SK-N-SH (cell line): ENCODE measurements at regions not wholly inside any gene's neighbourhood (a gene's known extent, or its start where the extent isn't known, plus 50 kb on each side); places are given as distances from the start of the nearest gene placed in this dataset.

Source experiments
- CTCF ChIA-PET: fragments of 300-600, 350-600 bp; formaldehyde crosslinking; extraction: SDS; loops from one replicate; lab custom pipeline; 2021; lab: Yijun Ruan, JAX
- POLR2A ChIA-PET: fragments of 350-600 bp; sonication (Branson Sonifier 250); formaldehyde crosslinking; extraction: SDS; loops from one replicate; lab custom pipeline; 2020; ENCODE audit warnings: antibody characterized with exemption, inconsistent platforms; lab: Yijun Ruan, JAX
- DNase-seq: peaks from one replicate; pipeline ENCODE4 v3.0.0; 2012
- H2AFZ ChIP-seq: fragments of 200-600 bp; sonication (generic); 2 replicates; pipeline ENCODE4 v1.8.1; 2016; ENCODE audit warnings: antibody characterized with exemption, mild to moderate bottlenecking, low read depth
- H3F3A ChIP-seq: fragments of 200-600 bp; sonication (generic); replicated peaks from 2 replicates; pipeline ENCODE3; 2016; ENCODE audit warnings: antibody characterized with exemption, mild to moderate bottlenecking; ENCODE audit not compliant: insufficient read depth
- H3K27ac ChIP-seq, 2 experiments: fragments of 200-500 bp in 1 of 2; fragments of 200-600 bp in 1 of 2; sonication (Bioruptor generic) in 1 of 2; sonication (generic), shearing (Covaris generic) in 1 of 2; 2 replicates each; pipeline versions ENCODE4 v1.5.1 to v1.6.1; 2014 to 2016; ENCODE audit warnings: low read depth in 2 of 2, inconsistent platforms in 1 of 2, low read length in 1 of 2, mild to moderate bottlenecking in 1 of 2, mixed read lengths in 1 of 2
- H3K27me3 ChIP-seq: fragments of 200-600 bp; sonication (generic), shearing (Covaris generic); 2 replicates; pipeline ENCODE4 v1.6.1; 2016; ENCODE audit warnings: mixed run types; ENCODE audit not compliant: insufficient read depth
- H3K36me3 ChIP-seq, 2 experiments: fragments of 200-500 bp in 1 of 2; fragments of 200-600 bp in 1 of 2; sonication (Bioruptor generic) in 1 of 2; sonication (generic) in 1 of 2; replicated peaks in 1 of 2; 2 replicates each; pipeline versions ENCODE3 to v1.5.1; 2014 to 2016; ENCODE audit warnings: low read length in 1 of 2, mild to moderate bottlenecking in 1 of 2; ENCODE audit not compliant: insufficient read depth in 2 of 2, control insufficient read depth in 1 of 2
- H3K4me1 ChIP-seq, 2 experiments: fragments of 200-500 bp in 1 of 2; fragments of 200-600 bp in 1 of 2; sonication (Bioruptor generic) in 1 of 2; sonication (generic), shearing (Covaris generic) in 1 of 2; 2 replicates each; pipeline versions ENCODE4 v1.5.1 to v1.6.1; 2014 to 2016; ENCODE audit warnings: low read depth in 1 of 2, low read length in 1 of 2, mixed run types in 1 of 2; ENCODE audit not compliant: insufficient read depth in 2 of 2, control insufficient read depth in 1 of 2
- H3K4me2 ChIP-seq: fragments of 200-600 bp; sonication (generic), shearing (Covaris generic); 2 replicates; pipeline ENCODE4 v1.6.1; 2017; ENCODE audit warnings: mixed run types
- H3K4me3 ChIP-seq, 2 experiments: fragments of 200-500 bp in 1 of 2; fragments of 200-600 bp in 1 of 2; sonication (Bioruptor generic) in 1 of 2; sonication (generic), shearing (Covaris generic) in 1 of 2; 2 replicates each; pipeline versions ENCODE4 v1.5.1 to v1.8.1; 2014 to 2016; ENCODE audit warnings: low read depth in 2 of 2, inconsistent platforms in 1 of 2, low read length in 1 of 2, mild to moderate bottlenecking in 1 of 2, mixed read lengths in 1 of 2, moderate library complexity in 1 of 2
- H3K79me2 ChIP-seq: fragments of 200-600 bp; sonication (generic); 2 replicates; pipeline ENCODE4 v1.8.1; 2017; ENCODE audit warnings: mild to moderate bottlenecking; ENCODE audit not compliant: insufficient read depth
- H3K9ac ChIP-seq: fragments of 200-600 bp; sonication (generic); 2 replicates; pipeline ENCODE4 v1.6.1; 2017; ENCODE audit warnings: mixed run types
- H3K9me2 ChIP-seq: fragments of 200-600 bp; sonication (generic); 2 replicates; pipeline ENCODE4 v1.6.1; 2017; ENCODE audit warnings: mixed run types
- H3K9me3 ChIP-seq: fragments of 200-600 bp; sonication (generic); 2 replicates; pipeline ENCODE4 v1.6.1; 2017; ENCODE audit warnings: mixed run types, mild to moderate bottlenecking, moderate library complexity
- H4K20me1 ChIP-seq: fragments of 200-600 bp; sonication (generic); 2 replicates; pipeline ENCODE4 v1.6.1; 2017; ENCODE audit warnings: mild to moderate bottlenecking, mixed run types; ENCODE audit not compliant: insufficient read depth
- ELF1 ChIP-seq: IDR thresholded peaks from 2 replicates; pipeline ENCODE4 v1.4.0; 2012
- EZH2phosphoT487 ChIP-seq: fragments of 200-600 bp; sonication (generic); IDR thresholded peaks from 2 replicates; pipeline ENCODE4 v1.6.1; 2017; ENCODE audit warnings: low read depth, mixed run types, mild to moderate bottlenecking, antibody characterized with exemption, moderate library complexity, borderline replicate concordance
- FOSL2 ChIP-seq: IDR thresholded peaks from 2 replicates; pipeline ENCODE4 v1.4.0; 2012; ENCODE audit warnings: low read depth, mild to moderate bottlenecking, moderate library complexity, borderline replicate concordance
- GABPA ChIP-seq: IDR thresholded peaks from 2 replicates; pipeline ENCODE4 v1.4.0; 2012; ENCODE audit warnings: low read depth, mild to moderate bottlenecking
- GATA2 ChIP-seq: sonication (generic); formaldehyde crosslinking; IDR thresholded peaks from 2 replicates; pipeline ENCODE4 v1.5.0; 2020; ENCODE audit warnings: mild to moderate bottlenecking, missing genetic modification reagents
- JUND ChIP-seq: IDR thresholded peaks from 2 replicates; pipeline ENCODE4 v1.4.0; 2012
- NFIC ChIP-seq: IDR thresholded peaks from 2 replicates; pipeline ENCODE4 v1.4.0; 2012; ENCODE audit warnings: borderline replicate concordance
- NRF1 ChIP-seq: IDR thresholded peaks from 2 replicates; pipeline ENCODE4 v1.6.1; 2012; ENCODE audit warnings: low read depth, mild to moderate bottlenecking, low read length
- PBX3 ChIP-seq: IDR thresholded peaks from 2 replicates; pipeline ENCODE4; 2012
- RCOR1 ChIP-seq: fragments of 150-350 bp; IDR thresholded peaks from 2 replicates; pipeline ENCODE4 v1.6.1; 2017; ENCODE audit warnings: antibody characterized with exemption, low read length
- RFX5 ChIP-seq: IDR thresholded peaks from 2 replicates; pipeline ENCODE4 v1.6.1; 2012; ENCODE audit warnings: mild to moderate bottlenecking, improper control_type of control experiment, low read length
- RXRA ChIP-seq: IDR thresholded peaks from 2 replicates; pipeline ENCODE4 v1.4.0; 2012; ENCODE audit warnings: low read depth, mild to moderate bottlenecking, borderline replicate concordance
- TAF1 ChIP-seq: IDR thresholded peaks from 2 replicates; pipeline ENCODE4 v1.6.1; 2012; ENCODE audit warnings: low read depth, mild to moderate bottlenecking, low read length, moderate library complexity, borderline replicate concordance
- TCF12 ChIP-seq: IDR thresholded peaks from 2 replicates; pipeline ENCODE4 v1.4.0; 2012
- WGBS: methylation state at CpG from one replicate; pipeline ENCODE4 v1.1.6; 2017; ENCODE audit warnings: low lambda C conversion rate; 5-methylcytosine and 5-hydroxymethylcytosine counted together
- TF ChIP-seq, protein P1 (sequence below): IDR thresholded peaks from 2 replicates; pipeline ENCODE4 v1.4.0; 2012; ENCODE audit warnings: low read depth
- TF ChIP-seq, protein P2 (sequence below): fragments of 150-350 bp; IDR thresholded peaks from 2 replicates; pipeline ENCODE4 v1.6.1; 2016; ENCODE audit warnings: mild to moderate bottlenecking, low read depth, low read length
- TF ChIP-seq, protein P3 (sequence below): IDR thresholded peaks from 2 replicates; pipeline ENCODE4 v1.4.0; 2012; ENCODE audit warnings: low read depth, borderline replicate concordance
- TF ChIP-seq, protein P4 (sequence below): fragments of 200-600 bp; sonication (generic); IDR thresholded peaks from 2 replicates; pipeline ENCODE4 v1.6.1; 2017; ENCODE audit warnings: antibody characterized with exemption, mild to moderate bottlenecking, moderate library complexity
- TF ChIP-seq, protein P5 (sequence below): IDR thresholded peaks from 2 replicates; pipeline ENCODE4 v1.6.1; 2012; ENCODE audit warnings: mild to moderate bottlenecking, low read depth, low read length, moderate library complexity

DNA sequence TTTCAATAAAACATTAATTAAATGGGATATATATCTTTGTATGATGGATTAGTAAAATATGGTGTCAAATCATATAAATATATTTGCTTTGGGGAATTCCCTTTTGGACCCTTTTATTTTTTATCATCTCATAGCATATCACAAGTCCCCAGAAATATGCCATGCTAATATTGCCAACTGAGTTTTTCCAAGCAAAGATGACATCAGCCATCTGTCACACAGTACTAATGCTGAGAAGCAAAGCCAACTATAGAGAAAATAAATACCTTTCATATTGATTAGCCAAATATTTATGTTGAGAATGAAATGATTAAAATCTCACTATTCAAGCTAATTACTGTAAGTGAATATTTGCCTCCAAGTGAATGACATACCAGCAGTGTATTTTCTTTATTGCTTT lies 575.3 kb downstream of the ETV1 start:
- Histone ChIP-seq H4K20me1 (no peaks in the 10 kb centered on the region), H3K36me3 (no peaks in the 10 kb centered on the region), H3K9ac (no peak overlapping the region), H3K9me3 (no peaks in the 10 kb centered on the region), H3K4me3 (no peak overlapping the region), H3K9me2 (no peaks in the 10 kb centered on the region), H3K27me3 (no peaks in the 10 kb centered on the region), H2AFZ (no peak overlapping the region), H3K27ac (no peak overlapping the region), H3F3A (no peaks in the 10 kb centered on the region), H3K79me2 (no peaks in the 10 kb centered on the region), H3K4me1 (no peaks in the 10 kb centered on the region; a peak in 1 of 4 replicates), H3K4me2 (no peak overlapping the region)
- TF ChIP-seq JUND (no peak), TCF12 (no peak), NRF1 (no peak), FOSL2 (no peak), RXRA (no peak), RCOR1 (no peak)
- TF ChIP-seq, protein P1, sequence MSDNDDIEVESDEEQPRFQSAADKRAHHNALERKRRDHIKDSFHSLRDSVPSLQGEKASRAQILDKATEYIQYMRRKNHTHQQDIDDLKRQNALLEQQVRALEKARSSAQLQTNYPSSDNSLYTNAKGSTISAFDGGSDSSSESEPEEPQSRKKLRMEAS, result no peak
- DNase-seq, result no peak
- CTCF ChIA-PET, result interaction anchor here (1.9 kb wide), 1 partner anchor 18 kb away, joined by 5 read pairs; no protein-coding TSS in a partner anchor
- POLR2A ChIA-PET, result no interaction called here

GRCh38 chr7:13414661-13415107 lies 574.8 kb downstream of the ETV1 start:
- ChIA-PET POLR2A (no interaction called here), CTCF (interaction anchor here (1.9 kb wide), 1 partner anchor 18 kb away, joined by 5 read pairs; no protein-coding TSS in a partner anchor)
- TF ChIP-seq, protein P2, sequence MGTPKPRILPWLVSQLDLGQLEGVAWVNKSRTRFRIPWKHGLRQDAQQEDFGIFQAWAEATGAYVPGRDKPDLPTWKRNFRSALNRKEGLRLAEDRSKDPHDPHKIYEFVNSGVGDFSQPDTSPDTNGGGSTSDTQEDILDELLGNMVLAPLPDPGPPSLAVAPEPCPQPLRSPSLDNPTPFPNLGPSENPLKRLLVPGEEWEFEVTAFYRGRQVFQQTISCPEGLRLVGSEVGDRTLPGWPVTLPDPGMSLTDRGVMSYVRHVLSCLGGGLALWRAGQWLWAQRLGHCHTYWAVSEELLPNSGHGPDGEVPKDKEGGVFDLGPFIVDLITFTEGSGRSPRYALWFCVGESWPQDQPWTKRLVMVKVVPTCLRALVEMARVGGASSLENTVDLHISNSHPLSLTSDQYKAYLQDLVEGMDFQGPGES, result no peak
- TF ChIP-seq NFIC (no peak), TAF1 (no peak), JUND (no peak), RXRA (no peak), RCOR1 (no peak), NRF1 (no peak), GABPA (no peak), EZH2phosphoT487 (no peak), ELF1 (no peak), RFX5 (no peak), PBX3 (no peak), GATA2 (CRISPR knock-in tag) (no peak), TCF12 (no peak)
- TF ChIP-seq, protein P3, sequence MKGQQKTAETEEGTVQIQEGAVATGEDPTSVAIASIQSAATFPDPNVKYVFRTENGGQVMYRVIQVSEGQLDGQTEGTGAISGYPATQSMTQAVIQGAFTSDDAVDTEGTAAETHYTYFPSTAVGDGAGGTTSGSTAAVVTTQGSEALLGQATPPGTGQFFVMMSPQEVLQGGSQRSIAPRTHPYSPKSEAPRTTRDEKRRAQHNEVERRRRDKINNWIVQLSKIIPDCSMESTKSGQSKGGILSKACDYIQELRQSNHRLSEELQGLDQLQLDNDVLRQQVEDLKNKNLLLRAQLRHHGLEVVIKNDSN, result no peak
- TF ChIP-seq, protein P1, result no peak
- TF ChIP-seq, protein P4, sequence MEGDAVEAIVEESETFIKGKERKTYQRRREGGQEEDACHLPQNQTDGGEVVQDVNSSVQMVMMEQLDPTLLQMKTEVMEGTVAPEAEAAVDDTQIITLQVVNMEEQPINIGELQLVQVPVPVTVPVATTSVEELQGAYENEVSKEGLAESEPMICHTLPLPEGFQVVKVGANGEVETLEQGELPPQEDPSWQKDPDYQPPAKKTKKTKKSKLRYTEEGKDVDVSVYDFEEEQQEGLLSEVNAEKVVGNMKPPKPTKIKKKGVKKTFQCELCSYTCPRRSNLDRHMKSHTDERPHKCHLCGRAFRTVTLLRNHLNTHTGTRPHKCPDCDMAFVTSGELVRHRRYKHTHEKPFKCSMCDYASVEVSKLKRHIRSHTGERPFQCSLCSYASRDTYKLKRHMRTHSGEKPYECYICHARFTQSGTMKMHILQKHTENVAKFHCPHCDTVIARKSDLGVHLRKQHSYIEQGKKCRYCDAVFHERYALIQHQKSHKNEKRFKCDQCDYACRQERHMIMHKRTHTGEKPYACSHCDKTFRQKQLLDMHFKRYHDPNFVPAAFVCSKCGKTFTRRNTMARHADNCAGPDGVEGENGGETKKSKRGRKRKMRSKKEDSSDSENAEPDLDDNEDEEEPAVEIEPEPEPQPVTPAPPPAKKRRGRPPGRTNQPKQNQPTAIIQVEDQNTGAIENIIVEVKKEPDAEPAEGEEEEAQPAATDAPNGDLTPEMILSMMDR, result no peak
- TF ChIP-seq, protein P5, sequence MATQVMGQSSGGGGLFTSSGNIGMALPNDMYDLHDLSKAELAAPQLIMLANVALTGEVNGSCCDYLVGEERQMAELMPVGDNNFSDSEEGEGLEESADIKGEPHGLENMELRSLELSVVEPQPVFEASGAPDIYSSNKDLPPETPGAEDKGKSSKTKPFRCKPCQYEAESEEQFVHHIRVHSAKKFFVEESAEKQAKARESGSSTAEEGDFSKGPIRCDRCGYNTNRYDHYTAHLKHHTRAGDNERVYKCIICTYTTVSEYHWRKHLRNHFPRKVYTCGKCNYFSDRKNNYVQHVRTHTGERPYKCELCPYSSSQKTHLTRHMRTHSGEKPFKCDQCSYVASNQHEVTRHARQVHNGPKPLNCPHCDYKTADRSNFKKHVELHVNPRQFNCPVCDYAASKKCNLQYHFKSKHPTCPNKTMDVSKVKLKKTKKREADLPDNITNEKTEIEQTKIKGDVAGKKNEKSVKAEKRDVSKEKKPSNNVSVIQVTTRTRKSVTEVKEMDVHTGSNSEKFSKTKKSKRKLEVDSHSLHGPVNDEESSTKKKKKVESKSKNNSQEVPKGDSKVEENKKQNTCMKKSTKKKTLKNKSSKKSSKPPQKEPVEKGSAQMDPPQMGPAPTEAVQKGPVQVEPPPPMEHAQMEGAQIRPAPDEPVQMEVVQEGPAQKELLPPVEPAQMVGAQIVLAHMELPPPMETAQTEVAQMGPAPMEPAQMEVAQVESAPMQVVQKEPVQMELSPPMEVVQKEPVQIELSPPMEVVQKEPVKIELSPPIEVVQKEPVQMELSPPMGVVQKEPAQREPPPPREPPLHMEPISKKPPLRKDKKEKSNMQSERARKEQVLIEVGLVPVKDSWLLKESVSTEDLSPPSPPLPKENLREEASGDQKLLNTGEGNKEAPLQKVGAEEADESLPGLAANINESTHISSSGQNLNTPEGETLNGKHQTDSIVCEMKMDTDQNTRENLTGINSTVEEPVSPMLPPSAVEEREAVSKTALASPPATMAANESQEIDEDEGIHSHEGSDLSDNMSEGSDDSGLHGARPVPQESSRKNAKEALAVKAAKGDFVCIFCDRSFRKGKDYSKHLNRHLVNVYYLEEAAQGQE, result no peak

More at GRCh38 chr7:13414661-13415107, 574.8 kb downstream of the ETV1 start:
- Histone ChIP-seq H3K9ac (no peak overlapping the region), H2AFZ (no peak overlapping the region), H4K20me1 (no peaks in the 10 kb centered on the region), H3K36me3 (no peaks in the 10 kb centered on the region), H3K79me2 (no peaks in the 10 kb centered on the region), H3K9me3 (no peaks in the 10 kb centered on the region), H3K27me3 (no peaks in the 10 kb centered on the region), H3K4me2 (no peak overlapping the region), H3K4me1 (no peaks in the 10 kb centered on the region; a peak in 1 of 4 replicates), H3K9me2 (no peaks in the 10 kb centered on the region), H3K27ac (no peak overlapping the region), H3K4me3 (no peak overlapping the region), H3F3A (no peaks in the 10 kb centered on the region)
- no peak for DNase-seq
- 32% methylated on average over 5 of the region's 5 CpGs for WGBS
